ENCODE measurements at regions not wholly inside any gene's neighbourhood (a gene's known extent, or its start where the extent isn't known, plus 50 kb on each side); places are given as distances from the start of the nearest gene placed in this dataset.

- Histone ChIP-seq H3K36me3 (no peaks in the 10 kb centered on the region), H3K27me3 (no peaks in the 10 kb centered on the region), H3K9me3 (no peaks in the 10 kb centered on the region), H3K4me1 (no peaks in the 10 kb centered on the region), H3K4me3 (no peak overlapping the region), H3K27ac (no peak overlapping the region)
- 61 to 63% methylated on average over 5 of the region's 5 CpGs for WGBS, 2 donors (ENCODE audit: low coverage in 1 of 2)
- TF ChIP-seq POLR2AphosphoS5 (IDR thresholded peaks at IDR 0.05): no peak
- TF ChIP-seq POLR2A (IDR thresholded peaks at IDR 0.05): no peak
- no peak for TF ChIP-seq EP300 (IDR thresholded peaks at IDR 0.05; ENCODE audit: low read depth)
- TF ChIP-seq CTCF (IDR thresholded peaks at IDR 0.05): no peak
- DNase-seq: no peak
- intact Hi-C loops (cut with DNase I; ENCODE audit: low total_unique reads) (no loop called here), in situ Hi-C loops (cut with MboI; ENCODE audit: low pct_ligation_motif_present in 1 of 4, low pct_unique_long_range_greater_than_20kb in 1 of 4, low sequenced_read_pairs in 3 of 4) (no loop called here)
Observed at GRCh38 chr18:73549236-73549635, 598.4 kb downstream of the FBXO15 start.

- in situ Hi-C loops (cut with MboI; ENCODE audit: low pct_ligation_motif_present in 1 of 4, low pct_unique_long_range_greater_than_20kb in 1 of 4, low sequenced_read_pairs in 3 of 4) (no loop called here), intact Hi-C loops (cut with DNase I; ENCODE audit: low total_unique reads) (no loop called here)
- no peaks in the 10 kb centered on the region for H3K9me3 ChIP-seq
- no peak for DNase-seq
- H3K36me3 ChIP-seq: no peaks in the 10 kb centered on the region
- 36 to 75% methylated on average over 1 of the region's 1 CpG for WGBS, 2 donors (ENCODE audit: low coverage in 1 of 2)
- TF ChIP-seq CTCF (IDR thresholded peaks at IDR 0.05): no peak
- no peak for TF ChIP-seq POLR2A (IDR thresholded peaks at IDR 0.05)
- no peak for TF ChIP-seq EP300 (IDR thresholded peaks at IDR 0.05; ENCODE audit: low read depth)
- no peak for TF ChIP-seq POLR2AphosphoS5 (IDR thresholded peaks at IDR 0.05)
- H3K4me1 ChIP-seq: no peaks in the 10 kb centered on the region
- H3K27me3 ChIP-seq: no peaks in the 10 kb centered on the region
- no peak overlapping the region for H3K27ac ChIP-seq
- no peak overlapping the region for H3K4me3 ChIP-seq
Observed at GRCh38 chr18:73545472-73545871, 602.2 kb downstream of the FBXO15 start.

GRCh38 chr18:73544617-73545016 lies 603.0 kb downstream of the FBXO15 start:
- H3K27me3 ChIP-seq: no peaks in the 10 kb centered on the region
- no peak overlapping the region for H3K27ac ChIP-seq
- H3K36me3 ChIP-seq: no peaks in the 10 kb centered on the region
- intact Hi-C loops (cut with DNase I; ENCODE audit: low total_unique reads): no loop called here
- TF ChIP-seq POLR2AphosphoS5 (IDR thresholded peaks at IDR 0.05) (no peak), EP300 (IDR thresholded peaks at IDR 0.05; ENCODE audit: low read depth) (no peak), CTCF (IDR thresholded peaks at IDR 0.05) (no peak), POLR2A (IDR thresholded peaks at IDR 0.05) (no peak)
- no peak overlapping the region for H3K4me3 ChIP-seq
- no peak for DNase-seq
- no peaks in the 10 kb centered on the region for H3K4me1 ChIP-seq
- in situ Hi-C loops (cut with MboI; ENCODE audit: low pct_ligation_motif_present in 1 of 4, low pct_unique_long_range_greater_than_20kb in 1 of 4, low sequenced_read_pairs in 3 of 4): no loop called here
- 83 to 85% methylated on average over 2 of the region's 2 CpGs for WGBS, 2 donors (ENCODE audit: low coverage in 1 of 2)
- no peaks in the 10 kb centered on the region for H3K9me3 ChIP-seq

GRCh38 chr18:73544032-73544431 lies 603.6 kb downstream of the FBXO15 start:
- in situ Hi-C loops (cut with MboI; ENCODE audit: low pct_ligation_motif_present in 1 of 4, low pct_unique_long_range_greater_than_20kb in 1 of 4, low sequenced_read_pairs in 3 of 4) (no loop called here), intact Hi-C loops (cut with DNase I; ENCODE audit: low total_unique reads) (no loop called here)
- DNase-seq: no peak
- H3K4me3 ChIP-seq: no peak overlapping the region
- no peak overlapping the region for H3K27ac ChIP-seq
- H3K36me3 ChIP-seq: no peaks in the 10 kb centered on the region
- H3K9me3 ChIP-seq: no peaks in the 10 kb centered on the region
- TF ChIP-seq POLR2A (IDR thresholded peaks at IDR 0.05): no peak
- TF ChIP-seq POLR2AphosphoS5 (IDR thresholded peaks at IDR 0.05): no peak
- no peak for TF ChIP-seq CTCF (IDR thresholded peaks at IDR 0.05)
- TF ChIP-seq EP300 (IDR thresholded peaks at IDR 0.05; ENCODE audit: low read depth): no peak
- H3K4me1 ChIP-seq: no peaks in the 10 kb centered on the region
- 50 to 63% methylated on average over 1 of the region's 1 CpG for WGBS, 2 donors (ENCODE audit: low coverage in 1 of 2)
- no peaks in the 10 kb centered on the region for H3K27me3 ChIP-seq

Measured in transverse colon (tissue), 4 donors.